GM12878 (cell line): ENCODE measurements at regions not wholly inside any gene's neighbourhood (a gene's known extent, or its start where the extent isn't known, plus 50 kb on each side); places are given as distances from the start of the nearest gene placed in this dataset.

Source experiments
- ATAC-seq: fragments of 200-7000 bp; cut with Tn5 transposase; 3 replicates; pipeline ENCODE4 v1.9.1; 2020; ENCODE audit warnings: mild to moderate bottlenecking, moderate library complexity
- BruUV-seq: library from RNA; stranded (reverse); fragments of 400-500 nt; replicated peaks from 2 replicates; lab custom pipeline; 2021; lab: Mats Ljungman, UMichigan
- CTCF ChIA-PET: fragments of 300-600 bp; sonication (Branson Sonifier 250); formaldehyde crosslinking; extraction: SDS; loops from one replicate; lab custom pipeline; 2021; ENCODE audit warnings: inconsistent platforms; lab: Yijun Ruan, JAX
- POLR2A ChIA-PET: fragments of 350-600 bp; formaldehyde crosslinking; extraction: SDS; loops from one replicate; lab custom pipeline; 2021; ENCODE audit warnings: inconsistent platforms; lab: Charles Lee
- RAD21 ChIA-PET: fragments of 300-600 bp; sonication (Branson Sonifier 250); formaldehyde crosslinking; loops from one replicate; lab custom pipeline; 2023; ENCODE audit warnings: antibody characterized with exemption; ENCODE audit not compliant: unreplicated experiment; lab: Charles Lee
- SMC1A ChIA-PET: fragments of 300-600 bp; sonication (Branson Sonifier 250); formaldehyde crosslinking; loops from one replicate; lab custom pipeline; 2023; ENCODE audit not compliant: unreplicated experiment, uncharacterized antibody; lab: Charles Lee
- DNase-seq: peaks from one replicate; pipeline ENCODE4 v3.0.0-alpha.2; 2011; ENCODE audit warnings: low read depth, low spot score
- FAIRE-seq: peaks from 3 replicates; lab custom pipeline; 2011; peaks lifted over from hg19 to GRCh38; lab: Jason Lieb, UNC
- H2AFZ ChIP-seq: 2 replicates; pipeline ENCODE4 v1.6.0; 2011; ENCODE audit warnings: low read depth, low read length, control low read depth; ENCODE audit not compliant: control insufficient read depth
- H3K27ac ChIP-seq: 2 replicates; pipeline ENCODE4 v1.5.1; 2011; ENCODE audit warnings: control low read depth; ENCODE audit not compliant: control insufficient read depth, insufficient read depth
- H3K27me3 ChIP-seq, 2 experiments: replicated peaks in 1 of 2; 2 replicates each; pipeline versions ENCODE4 v1.6.0 to v1.6.1; 2011; ENCODE audit warnings: low read length in 1 of 2; ENCODE audit not compliant: control insufficient read depth in 2 of 2, insufficient read depth in 2 of 2
- H3K36me3 ChIP-seq, 2 experiments: 2 replicates each; pipeline ENCODE4 v1.5.1; 2011; ENCODE audit warnings: low read length in 1 of 2; ENCODE audit not compliant: control insufficient read depth in 2 of 2, insufficient read depth in 2 of 2
- H3K4me1 ChIP-seq: 2 replicates; pipeline ENCODE4 v1.6.1; 2011; ENCODE audit warnings: mild to moderate bottlenecking, low read length, moderate library complexity, mixed read lengths; ENCODE audit not compliant: control insufficient read depth, insufficient read depth
- H3K4me2 ChIP-seq: 2 replicates; pipeline ENCODE4 v1.6.0; 2011; ENCODE audit warnings: control low read depth; ENCODE audit not compliant: control insufficient read depth, insufficient read depth
- H3K4me3 ChIP-seq: fragments of 200-600 bp; sonication (generic); 2 replicates; pipeline ENCODE4 v1.5.1; 2016
- H3K79me2 ChIP-seq: 2 replicates; pipeline ENCODE4 v1.6.0; 2011; ENCODE audit warnings: low read length; ENCODE audit not compliant: control insufficient read depth, insufficient read depth
- H3K9ac ChIP-seq: 2 replicates; pipeline ENCODE4 v1.8.0; 2011; ENCODE audit warnings: low read length, control low read depth, mixed read lengths; ENCODE audit not compliant: control insufficient read depth, insufficient read depth
- H3K9me3 ChIP-seq: replicated peaks from 3 replicates; pipeline ENCODE4 v1.5.1; 2011; ENCODE audit warnings: mild to moderate bottlenecking, low read length; ENCODE audit not compliant: control insufficient read depth, insufficient read depth
- H4K20me1 ChIP-seq: 2 replicates; pipeline ENCODE4 v1.6.0; 2011; ENCODE audit not compliant: control insufficient read depth, insufficient read depth
- BCL11A ChIP-seq: IDR thresholded peaks from 2 replicates; pipeline ENCODE4 v1.6.1; 2011; ENCODE audit warnings: low read depth, low read length
- NFIC ChIP-seq: IDR thresholded peaks from 2 replicates; pipeline ENCODE4 v1.6.1; 2012; ENCODE audit warnings: low read depth, mild to moderate bottlenecking, inconsistent platforms, low read length, moderate library complexity
- SMAD5 ChIP-seq: IDR thresholded peaks from 2 replicates; pipeline ENCODE4 v1.6.1; 2016; ENCODE audit warnings: antibody characterized with exemption, low read depth
- TARDBP ChIP-seq: IDR thresholded peaks from 2 replicates; pipeline ENCODE4 v1.6.1; 2016; ENCODE audit warnings: borderline replicate concordance
- WGBS: methylation state at CpG from one replicate; pipeline ENCODE4 v1.1.6; 2016; ENCODE audit warnings: low lambda C conversion rate; ENCODE audit not compliant: insufficient replicate concordance, insufficient coverage; ENCODE audit errors: missing lambda C conversion rate; 5-methylcytosine and 5-hydroxymethylcytosine counted together
- in situ Hi-C: fragments of 300-500 bp; cut with MboI; formaldehyde crosslinking; loops from 9 replicates; pipeline ENCODE4 v1.14.3; 2018; ENCODE audit warnings: mixed read lengths
- intact Hi-C: fragments of 100-400 bp; cut with micrococcal nuclease; formaldehyde crosslinking; loops from one replicate; pipeline ENCODE4 v1.14.2; 2022; ENCODE audit not compliant: unreplicated experiment
- TF ChIP-seq, protein P1 (sequence below): fragments of 150-350 bp; IDR thresholded peaks from 2 replicates; pipeline ENCODE4 v1.6.1; 2014; ENCODE audit warnings: mild to moderate bottlenecking, low read depth, low read length

- in situ Hi-C loops, result no loop called here
- Histone ChIP-seq H3K27me3 (no peaks in the 10 kb centered on the region), H2AFZ (no peak overlapping the region), H3K4me2 (peak overlapping the region; percentile 56), H3K79me2 (no peaks in the 10 kb centered on the region), H3K4me1 (peaks cover 30% of the 10 kb centered on the region), H3K36me3 (no peaks in the 10 kb centered on the region), H3K9ac (no peak overlapping the region), H3K4me3 (no peak overlapping the region), H4K20me1 (no peaks in the 10 kb centered on the region), H3K9me3 (no peaks in the 10 kb centered on the region), H3K27ac (peak overlapping the region; percentile 43)
- FAIRE-seq (no peak), DNase-seq (no peak), ATAC-seq (peak; percentile 5)
- ChIA-PET SMC1A (interaction anchor here (1.0 to 6.1 kb wide), 28 partner anchors 12 to 401 kb away, joined by 3 to 307 read pairs (median 6); no protein-coding TSS in a partner anchor), CTCF (interaction anchor here (0.8 to 7.6 kb wide), 9 partner anchors 7 to 283 kb away, joined by 3 to 101 read pairs (median 4); no protein-coding TSS in a partner anchor), RAD21 (interaction anchor here (0.8 to 5.9 kb wide), 17 partner anchors 8 to 957 kb away, joined by 3 to 229 read pairs (median 5); no protein-coding TSS in a partner anchor), POLR2A (interaction anchor here (0.7 to 4.4 kb wide), 2 partner anchors 12 to 16 kb away, joined by 3 to 98 read pairs; no protein-coding TSS in a partner anchor)
- BruUV-seq, result no TSS peak
- TF ChIP-seq, protein P1, sequence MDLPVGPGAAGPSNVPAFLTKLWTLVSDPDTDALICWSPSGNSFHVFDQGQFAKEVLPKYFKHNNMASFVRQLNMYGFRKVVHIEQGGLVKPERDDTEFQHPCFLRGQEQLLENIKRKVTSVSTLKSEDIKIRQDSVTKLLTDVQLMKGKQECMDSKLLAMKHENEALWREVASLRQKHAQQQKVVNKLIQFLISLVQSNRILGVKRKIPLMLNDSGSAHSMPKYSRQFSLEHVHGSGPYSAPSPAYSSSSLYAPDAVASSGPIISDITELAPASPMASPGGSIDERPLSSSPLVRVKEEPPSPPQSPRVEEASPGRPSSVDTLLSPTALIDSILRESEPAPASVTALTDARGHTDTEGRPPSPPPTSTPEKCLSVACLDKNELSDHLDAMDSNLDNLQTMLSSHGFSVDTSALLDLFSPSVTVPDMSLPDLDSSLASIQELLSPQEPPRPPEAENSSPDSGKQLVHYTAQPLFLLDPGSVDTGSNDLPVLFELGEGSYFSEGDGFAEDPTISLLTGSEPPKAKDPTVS, result no peak
- TF ChIP-seq BCL11A, result no peak
- TF ChIP-seq SMAD5, result no peak
- no peak for TF ChIP-seq TARDBP
- no peak for TF ChIP-seq NFIC
- intact Hi-C loops, result loop anchor here (5.0 to 10.0 kb wide), 2 partner anchors 87 to 225 kb away; no protein-coding TSS in a partner anchor
- 0% methylated on average over 1 of the region's 1 CpG for WGBS
Observed at GRCh38 chr5:116359592-116359991, 215.0 kb downstream of the SEMA6A start.
